Natural killer cell treated with Interleukin-12 subunit alpha and Interleukin-12 subunit beta and Interleukin-15 and Interleukin-18, amount 100 ng/mL, for 72 hours (primary cell): ENCODE measurements at regions not wholly inside any gene's neighbourhood (a gene's known extent, or its start where the extent isn't known, plus 50 kb on each side); places are given as distances from the start of the nearest gene placed in this dataset.
A peak's percentile ranks its signal among the peaks of the same experiment; 100 is the strongest.

Source experiments
- ATAC-seq, 2 donors: fragments of 150-1000 bp; cut with Tn5 transposase in 1 of 2; sonication (Bioruptor Pico), chemical (Tn5 transposase) in 1 of 2; 2 replicates each; pipeline ENCODE4 v1.10.0; 2021
- DNase-seq: peaks from one replicate; pipeline ENCODE4 v3.0.0; 2022; ENCODE audit warnings: low spot score
- H3K27ac Mint-ChIP-seq, 2 donors: 1 replicate in 1 of 2; 2 replicates in 1 of 2; pipeline ENCODE4 v1.8.0; 2022; ENCODE audit warnings: mixed read lengths in 2 of 2, mild to moderate bottlenecking in 1 of 2, moderate library complexity in 1 of 2
- H3K27me3 Mint-ChIP-seq, 2 donors: 1 replicate in 1 of 2; 2 replicates in 1 of 2; pipeline ENCODE4 v1.8.0; 2022; ENCODE audit warnings: mixed read lengths in 2 of 2
- H3K36me3 Mint-ChIP-seq: one replicate; pipeline ENCODE4 v1.8.0; 2022; ENCODE audit warnings: mixed read lengths
- H3K4me1 Mint-ChIP-seq, 2 donors: 1 replicate in 1 of 2; 2 replicates in 1 of 2; pipeline ENCODE4 v1.8.0; 2022; ENCODE audit warnings: low read depth in 2 of 2, mixed read lengths in 2 of 2, mild to moderate bottlenecking in 1 of 2
- H3K4me3 Mint-ChIP-seq: one replicate; pipeline ENCODE4 v1.8.0; 2022; ENCODE audit warnings: mixed read lengths
- H3K9me3 Mint-ChIP-seq: 2 replicates; pipeline ENCODE4 v1.8.0; 2022; ENCODE audit warnings: mixed read lengths

GRCh38 chr18:47619771-47620448 lies 310.5 kb downstream of the SMAD2 start:
- H3K9me3 Mint-ChIP-seq = peaks cover 3% of the 10 kb centered on the region
- H3K36me3 Mint-ChIP-seq = no peaks in the 10 kb centered on the region
- H3K4me3 Mint-ChIP-seq = no peak overlapping the region
- H3K27me3 Mint-ChIP-seq = peaks cover 28 to 66% of the 10 kb centered on the region in 2 donors
- DNase-seq = no peak
- H3K4me1 Mint-ChIP-seq = no peaks in the 10 kb centered on the region
- H3K27ac Mint-ChIP-seq = no peak overlapping the region
- no peak for ATAC-seq

DNA sequence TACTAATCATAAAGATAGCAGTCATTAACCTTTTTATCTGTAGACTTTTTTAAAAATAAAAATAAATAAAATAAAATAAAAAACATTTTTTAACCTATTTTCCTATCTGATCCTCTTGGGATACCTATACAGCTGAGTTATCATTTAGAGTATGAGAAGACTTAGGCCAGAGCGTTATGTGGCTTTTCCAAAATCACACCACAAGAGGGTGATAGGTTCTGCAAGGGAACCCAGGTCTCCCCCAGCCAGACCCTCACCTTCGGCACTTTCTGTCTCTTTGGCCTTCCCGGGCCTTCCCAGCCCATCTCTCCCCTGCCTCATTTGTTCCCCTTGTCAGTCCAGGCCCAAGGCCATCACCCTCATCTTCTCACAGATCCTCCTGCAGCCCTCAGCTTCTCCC lies 311.7 kb downstream of the SMAD2 start:
- no peak overlapping the region for H3K4me3 Mint-ChIP-seq
- no peaks in the 10 kb centered on the region for H3K4me1 Mint-ChIP-seq
- H3K9me3 Mint-ChIP-seq = peaks cover 3% of the 10 kb centered on the region
- no peaks in the 10 kb centered on the region for H3K36me3 Mint-ChIP-seq
- ATAC-seq = no peak
- DNase-seq = no peak
- peaks cover 28 to 67% of the 10 kb centered on the region in 2 donors for H3K27me3 Mint-ChIP-seq
- H3K27ac Mint-ChIP-seq = no peak overlapping the region

DNA sequence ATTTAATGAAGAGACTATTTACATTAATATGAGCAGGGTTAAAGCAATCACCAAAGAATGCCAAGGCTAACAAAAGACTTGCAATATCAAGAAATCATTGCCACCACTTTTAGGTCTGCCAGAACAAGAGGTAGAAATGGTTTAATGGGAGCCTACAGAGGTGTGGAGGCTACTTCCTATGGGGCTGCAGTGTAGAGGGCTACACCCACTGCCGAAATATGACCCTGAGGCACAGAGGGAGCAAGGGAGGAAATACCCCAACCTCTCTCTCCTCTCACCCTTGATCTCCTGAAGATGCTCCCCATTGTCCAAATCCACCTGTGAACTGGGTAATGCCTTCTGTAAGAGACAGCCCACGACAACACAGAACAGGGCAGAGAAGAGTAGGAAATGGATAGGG lies 315.4 kb downstream of the SMAD2 start:
- Mint-ChIP-seq H3K4me3 (no peak overlapping the region), H3K27me3 (peaks cover 15 to 53% of the 10 kb centered on the region in 2 donors), H3K9me3 (peaks cover 5% of the 10 kb centered on the region), H3K27ac (no peak overlapping the region), H3K36me3 (no peaks in the 10 kb centered on the region), H3K4me1 (no peaks in the 10 kb centered on the region)
- no peak for DNase-seq
- ATAC-seq = peak in 1 of 2 donors; percentile 4

DNA sequence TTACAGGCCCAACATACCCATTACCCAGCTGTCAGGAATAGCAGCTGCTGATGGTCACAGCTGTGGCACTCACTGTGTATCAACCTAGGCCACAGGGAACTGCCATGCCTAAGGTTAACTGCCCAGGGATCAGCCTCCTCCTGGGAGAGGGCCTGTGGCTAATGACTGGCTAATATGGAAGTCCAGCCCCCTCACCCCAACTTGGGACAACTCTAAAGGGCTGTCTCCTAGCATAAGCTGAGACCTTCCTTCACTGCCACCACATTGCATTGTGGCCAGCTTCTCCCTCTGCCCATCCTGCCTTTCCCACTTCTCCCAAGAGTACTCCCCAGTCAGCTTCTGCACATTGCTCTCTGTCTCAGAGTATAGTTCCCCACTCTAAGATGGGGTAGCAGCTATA lies 316.5 kb downstream of the SMAD2 start:
- Mint-ChIP-seq H3K9me3 (peaks cover 5% of the 10 kb centered on the region), H3K4me1 (no peaks in the 10 kb centered on the region), H3K27ac (no peak overlapping the region), H3K36me3 (no peaks in the 10 kb centered on the region), H3K27me3 (peaks cover 9 to 45% of the 10 kb centered on the region in 2 donors), H3K4me3 (no peak overlapping the region)
- DNase-seq (no peak), ATAC-seq (peak in 1 of 2 donors; percentile 17)

GRCh38 chr18:47611649-47612048 lies 318.8 kb downstream of the SMAD2 start:
- Mint-ChIP-seq H3K27me3 (peaks cover 10 to 36% of the 10 kb centered on the region in 2 donors), H3K4me3 (no peak overlapping the region), H3K36me3 (no peaks in the 10 kb centered on the region), H3K4me1 (no peaks in the 10 kb centered on the region), H3K9me3 (peaks cover 5% of the 10 kb centered on the region), H3K27ac (no peak overlapping the region)
- DNase-seq (no peak), ATAC-seq (no peak)

DNA sequence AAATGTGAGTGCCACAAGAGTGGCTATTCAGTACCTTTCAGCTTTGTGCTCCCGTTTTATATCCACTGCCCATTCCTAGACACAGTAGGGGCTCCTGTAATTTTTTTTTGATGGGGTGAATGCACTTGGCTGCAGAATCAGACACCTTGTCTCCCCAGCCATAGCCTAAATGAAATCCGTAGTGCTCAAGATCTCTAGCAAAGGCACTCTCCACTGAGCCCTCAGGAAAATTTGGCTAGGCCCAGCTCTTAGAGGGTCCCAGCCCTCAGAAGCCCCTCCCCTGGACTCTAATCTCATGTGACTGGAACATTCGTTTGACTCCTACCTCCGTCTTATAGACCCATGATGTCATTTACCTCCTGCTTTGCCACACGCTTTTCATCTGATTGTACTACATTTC lies 323.9 kb downstream of the SMAD2 start:
- Mint-ChIP-seq H3K36me3 (no peaks in the 10 kb centered on the region), H3K27me3 (peaks cover 8 to 18% of the 10 kb centered on the region in 2 donors)

GRCh38 chr18:47605093-47605492 lies 325.4 kb downstream of the SMAD2 start:
- peaks cover 5% of the 10 kb centered on the region for H3K36me3 Mint-ChIP-seq
- no peak overlapping the region for H3K27ac Mint-ChIP-seq
- peaks cover 5 to 10% of the 10 kb centered on the region in 2 donors for H3K27me3 Mint-ChIP-seq
- H3K4me1 Mint-ChIP-seq = no peaks in the 10 kb centered on the region
- no peak for ATAC-seq
- no peak overlapping the region for H3K4me3 Mint-ChIP-seq
- no peaks in the 10 kb centered on the region for H3K9me3 Mint-ChIP-seq
- DNase-seq = no peak

More for the DNA sequence above, 323.9 kb downstream of the SMAD2 start:
- Mint-ChIP-seq H3K4me3 (no peak overlapping the region), H3K4me1 (no peaks in the 10 kb centered on the region), H3K27ac (no peak overlapping the region), H3K9me3 (peaks cover 5% of the 10 kb centered on the region)
- ATAC-seq = no peak
- DNase-seq = no peak

GRCh38 chr18:47604021-47604420 lies 326.4 kb downstream of the SMAD2 start:
- Mint-ChIP-seq H3K27ac (no peak overlapping the region), H3K27me3 (peaks cover 5 to 10% of the 10 kb centered on the region in 2 donors), H3K36me3 (peaks cover 5% of the 10 kb centered on the region), H3K4me1 (no peaks in the 10 kb centered on the region), H3K9me3 (no peaks in the 10 kb centered on the region), H3K4me3 (no peak overlapping the region)
- ATAC-seq (no peak), DNase-seq (no peak)

DNA sequence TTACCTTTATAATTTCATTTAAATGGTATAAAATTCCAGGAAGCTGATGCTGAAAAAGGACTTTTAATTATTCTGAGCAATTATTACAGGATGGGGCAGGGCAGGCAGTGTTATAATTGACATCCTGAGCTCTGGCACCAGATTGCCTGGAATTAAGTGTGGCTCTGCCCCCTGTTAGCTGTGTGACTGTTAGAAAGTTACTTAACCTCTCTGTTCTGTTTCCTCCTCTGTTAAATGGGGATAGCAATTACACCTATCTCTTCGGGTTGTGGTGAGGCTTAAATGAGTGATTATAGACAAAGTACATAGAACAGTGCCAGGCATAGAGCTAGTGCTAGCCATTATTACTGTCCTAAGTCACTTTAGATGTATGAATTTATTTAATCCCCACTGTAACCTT lies 327.3 kb downstream of the SMAD2 start:
- Mint-ChIP-seq H3K4me3 (no peak overlapping the region), H3K36me3 (peaks cover 5% of the 10 kb centered on the region), H3K27ac (no peak overlapping the region), H3K4me1 (no peaks in the 10 kb centered on the region), H3K9me3 (no peaks in the 10 kb centered on the region), H3K27me3 (peaks cover 3 to 4% of the 10 kb centered on the region in 2 donors)
- DNase-seq = no peak
- ATAC-seq = no peak

GRCh38 chr18:47602273-47602897 lies 328.1 kb downstream of the SMAD2 start:
- no peak overlapping the region for H3K4me3 Mint-ChIP-seq
- H3K27ac Mint-ChIP-seq = no peak overlapping the region
- no peaks in the 10 kb centered on the region for H3K4me1 Mint-ChIP-seq
- H3K27me3 Mint-ChIP-seq = peaks cover 3 to 5% of the 10 kb centered on the region in 2 donors
- no peaks in the 10 kb centered on the region for H3K9me3 Mint-ChIP-seq
- DNase-seq (no peak), ATAC-seq (no peak)
- H3K36me3 Mint-ChIP-seq = peaks cover 5% of the 10 kb centered on the region

DNA sequence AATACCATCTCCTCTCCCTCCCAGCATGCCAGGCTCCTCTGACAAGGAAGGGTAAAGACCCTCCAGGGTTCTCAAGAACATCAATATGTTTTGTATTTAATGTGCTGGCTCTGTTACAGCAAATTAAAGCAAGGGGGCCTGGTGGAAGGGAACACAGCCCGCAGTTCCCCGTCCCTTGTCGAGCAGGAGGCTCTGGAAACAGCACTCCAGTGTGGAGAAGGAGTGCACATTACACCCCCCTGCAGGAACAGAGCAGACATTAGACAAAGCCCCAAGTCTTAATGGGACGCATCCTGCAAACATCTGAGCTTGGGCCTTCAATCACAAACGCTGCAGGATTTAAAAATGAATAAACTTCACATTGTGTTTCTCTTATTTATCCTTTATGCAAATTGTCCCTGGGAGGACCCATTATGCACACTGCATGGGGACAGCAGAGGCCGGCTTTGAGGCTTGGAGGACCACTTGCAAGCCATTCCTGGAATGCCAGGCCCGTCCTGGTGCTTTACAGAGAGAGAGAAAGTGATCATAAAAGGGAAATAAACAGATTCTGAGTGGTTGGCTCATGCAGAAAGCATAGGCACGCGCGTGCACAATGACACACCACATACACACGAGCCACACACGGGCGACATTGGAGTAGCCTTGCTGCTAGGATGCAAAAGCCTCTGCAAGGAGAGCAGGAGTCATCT lies 328.7 kb downstream of the SMAD2 start:
- Mint-ChIP-seq H3K9me3 (no peaks in the 10 kb centered on the region), H3K27me3 (peaks cover 4 to 11% of the 10 kb centered on the region in 2 donors), H3K27ac (no peak overlapping the region), H3K36me3 (peaks cover 5% of the 10 kb centered on the region), H3K4me3 (no peak overlapping the region), H3K4me1 (no peaks in the 10 kb centered on the region)
- ATAC-seq = no peak
- no peak for DNase-seq

GRCh38 chr18:47595831-47596501 lies 334.5 kb downstream of the SMAD2 start:
- Mint-ChIP-seq H3K9me3 (no peaks in the 10 kb centered on the region), H3K4me3 (no peak overlapping the region), H3K27me3 (peaks cover 24 to 47% of the 10 kb centered on the region in 2 donors), H3K4me1 (peaks cover 5 to 7% of the 10 kb centered on the region in 2 donors), H3K27ac (no peak overlapping the region), H3K36me3 (peaks cover 5% of the 10 kb centered on the region)
- DNase-seq = no peak
- ATAC-seq = no peak

DNA sequence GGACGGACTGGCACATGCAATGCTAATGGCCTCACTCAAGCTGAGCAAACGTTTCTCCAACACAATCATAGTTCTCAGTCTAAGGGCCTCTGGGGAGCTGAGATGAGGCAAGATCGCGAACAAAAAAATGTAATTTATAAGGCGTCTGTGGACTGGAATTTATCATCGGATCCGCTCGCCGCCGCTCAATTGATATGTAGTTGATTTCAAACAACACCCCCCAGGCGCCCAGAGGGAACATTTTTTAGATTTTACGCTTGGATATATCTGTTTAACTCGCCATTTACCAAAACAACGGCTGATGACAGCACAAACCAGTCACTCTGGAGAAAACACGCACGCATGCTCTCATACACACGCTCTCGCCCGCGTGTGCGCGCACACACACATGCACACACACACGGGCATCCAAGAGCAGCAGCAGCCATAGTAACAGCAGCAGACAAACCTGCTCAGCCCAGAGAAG lies 335.8 kb downstream of the SMAD2 start:
- DNase-seq = no peak
- H3K36me3 Mint-ChIP-seq = no peaks in the 10 kb centered on the region
- peaks cover 5 to 7% of the 10 kb centered on the region in 2 donors for H3K4me1 Mint-ChIP-seq
- ATAC-seq = no peak
- no peaks in the 10 kb centered on the region for H3K9me3 Mint-ChIP-seq
- H3K27me3 Mint-ChIP-seq = peaks cover 24 to 47% of the 10 kb centered on the region in 2 donors
- no peak overlapping the region for H3K4me3 Mint-ChIP-seq
- no peak overlapping the region for H3K27ac Mint-ChIP-seq
